ENCODE measurements at regions not wholly inside any gene's neighbourhood (a gene's known extent, or its start where the extent isn't known, plus 50 kb on each side); places are given as distances from the start of the nearest gene placed in this dataset.

GRCh38 chr12:74608231-74608775 is 70.7 kb downstream of the ATXN7L3B start:
- Histone ChIP-seq H3K36me3 (no peaks in the 10 kb centered on the region), H3K9me3 (no peaks in the 10 kb centered on the region), H3K4me1 (no peaks in the 10 kb centered on the region), H3K27ac (no peak overlapping the region), H3K4me3 (no peak overlapping the region), H3K27me3 (peaks cover 0 to 4% of the 10 kb centered on the region in 2 donors)
- TF ChIP-seq, protein P1, sequence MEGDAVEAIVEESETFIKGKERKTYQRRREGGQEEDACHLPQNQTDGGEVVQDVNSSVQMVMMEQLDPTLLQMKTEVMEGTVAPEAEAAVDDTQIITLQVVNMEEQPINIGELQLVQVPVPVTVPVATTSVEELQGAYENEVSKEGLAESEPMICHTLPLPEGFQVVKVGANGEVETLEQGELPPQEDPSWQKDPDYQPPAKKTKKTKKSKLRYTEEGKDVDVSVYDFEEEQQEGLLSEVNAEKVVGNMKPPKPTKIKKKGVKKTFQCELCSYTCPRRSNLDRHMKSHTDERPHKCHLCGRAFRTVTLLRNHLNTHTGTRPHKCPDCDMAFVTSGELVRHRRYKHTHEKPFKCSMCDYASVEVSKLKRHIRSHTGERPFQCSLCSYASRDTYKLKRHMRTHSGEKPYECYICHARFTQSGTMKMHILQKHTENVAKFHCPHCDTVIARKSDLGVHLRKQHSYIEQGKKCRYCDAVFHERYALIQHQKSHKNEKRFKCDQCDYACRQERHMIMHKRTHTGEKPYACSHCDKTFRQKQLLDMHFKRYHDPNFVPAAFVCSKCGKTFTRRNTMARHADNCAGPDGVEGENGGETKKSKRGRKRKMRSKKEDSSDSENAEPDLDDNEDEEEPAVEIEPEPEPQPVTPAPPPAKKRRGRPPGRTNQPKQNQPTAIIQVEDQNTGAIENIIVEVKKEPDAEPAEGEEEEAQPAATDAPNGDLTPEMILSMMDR (IDR thresholded peaks at IDR 0.05), result no peak
- TF ChIP-seq POLR2A (IDR thresholded peaks at IDR 0.05), result no peak
- intact Hi-C loops (cut with DNase I; ENCODE audit: low total_unique reads), result no loop called here
- DNase-seq, result no peak

DNA sequence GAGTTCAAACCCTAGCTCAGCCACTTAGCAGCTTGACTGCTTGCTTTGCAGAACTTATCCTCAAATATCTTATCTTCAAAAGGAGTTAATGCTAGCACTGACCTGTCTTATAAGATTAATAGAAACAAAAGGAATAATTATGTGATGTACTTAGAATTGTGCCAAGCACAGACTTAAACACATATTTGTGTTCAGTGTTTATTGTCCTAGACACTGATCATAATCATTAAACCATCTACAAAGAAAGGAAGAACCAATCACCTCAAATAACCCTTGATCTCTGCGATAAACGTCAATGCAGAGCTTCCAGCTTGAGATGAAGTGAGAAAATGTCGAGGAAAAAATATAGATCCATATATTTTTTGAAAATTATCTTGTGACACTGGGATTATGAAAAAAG is 73.1 kb downstream of the ATXN7L3B start:
- intact Hi-C loops (cut with DNase I; ENCODE audit: low total_unique reads), result no loop called here
- DNase-seq, result no peak
- Histone ChIP-seq H3K9me3 (no peaks in the 10 kb centered on the region), H3K27ac (no peak overlapping the region), H3K36me3 (no peaks in the 10 kb centered on the region), H3K4me1 (no peaks in the 10 kb centered on the region), H3K27me3 (peaks cover 0 to 4% of the 10 kb centered on the region in 2 donors), H3K4me3 (no peak overlapping the region)
- TF ChIP-seq, protein P1 (IDR thresholded peaks at IDR 0.05), result no peak
- TF ChIP-seq POLR2A (IDR thresholded peaks at IDR 0.05), result no peak

DNA sequence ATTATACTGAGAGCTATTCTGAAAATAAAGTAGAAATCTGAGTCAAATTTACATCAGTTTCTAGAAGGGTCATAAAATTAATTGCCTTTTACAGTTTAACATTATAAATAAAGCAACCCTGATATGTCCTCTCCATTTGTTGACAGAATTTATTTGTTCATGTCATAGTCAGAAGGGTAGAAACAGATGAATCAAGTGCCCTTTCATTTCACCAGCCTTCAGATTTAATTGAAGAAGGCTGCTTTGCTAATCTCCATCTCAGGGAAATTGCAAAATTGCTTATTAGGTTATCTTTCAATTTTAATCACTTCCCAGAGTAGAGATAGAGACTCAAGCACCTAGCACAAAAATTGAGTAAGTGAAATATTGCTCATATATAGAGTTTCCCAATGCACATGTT is 76.8 kb downstream of the ATXN7L3B start:
- H3K27ac ChIP-seq, result no peak overlapping the region
- no peaks in the 10 kb centered on the region for H3K4me1 ChIP-seq
- no peaks in the 10 kb centered on the region for H3K36me3 ChIP-seq
- H3K9me3 ChIP-seq, result no peaks in the 10 kb centered on the region
- H3K4me3 ChIP-seq, result no peak overlapping the region
- DNase-seq, result no peak
- no peak for TF ChIP-seq POLR2A (IDR thresholded peaks at IDR 0.05)
- TF ChIP-seq, protein P1 (IDR thresholded peaks at IDR 0.05), result no peak
- intact Hi-C loops (cut with DNase I; ENCODE audit: low total_unique reads), result no loop called here
- H3K27me3 ChIP-seq, result peaks cover 0 to 4% of the 10 kb centered on the region in 2 donors

- no peak overlapping the region for H3K4me3 ChIP-seq
- no peak overlapping the region for H3K27ac ChIP-seq
- H3K4me1 ChIP-seq, result no peaks in the 10 kb centered on the region
- H3K9me3 ChIP-seq, result no peaks in the 10 kb centered on the region
- H3K36me3 ChIP-seq, result no peaks in the 10 kb centered on the region
- H3K27me3 ChIP-seq, result no peaks in the 10 kb centered on the region
- TF ChIP-seq POLR2A (IDR thresholded peaks at IDR 0.05), result no peak
- TF ChIP-seq, protein P1 (IDR thresholded peaks at IDR 0.05), result no peak
- intact Hi-C loops (cut with DNase I; ENCODE audit: low total_unique reads), result no loop called here
- no peak for DNase-seq
Observed at GRCh38 chr12:74619084-74619483, 81.4 kb downstream of the ATXN7L3B start.

DNA sequence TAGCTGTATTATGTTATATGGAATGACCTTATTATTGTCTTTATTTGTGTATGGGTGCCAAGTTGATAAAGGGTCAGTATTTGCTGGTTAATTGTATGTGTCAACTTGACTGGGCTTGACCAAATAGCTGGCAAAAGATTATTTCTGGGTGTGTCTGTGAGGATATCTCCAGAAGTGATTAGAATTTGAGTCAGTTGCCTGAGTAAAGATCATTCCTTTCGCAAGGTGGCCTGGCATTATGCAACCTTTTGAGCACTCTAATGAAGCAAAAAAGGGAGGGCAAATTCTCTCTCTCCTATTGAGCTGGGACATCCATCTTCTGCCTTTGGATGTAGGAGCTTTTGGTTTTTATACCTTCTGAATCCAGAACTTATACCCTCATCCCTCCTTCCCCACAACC is 82.2 kb downstream of the ATXN7L3B start:
- no peak for TF ChIP-seq POLR2A (IDR thresholded peaks at IDR 0.05)
- TF ChIP-seq, protein P1 (IDR thresholded peaks at IDR 0.05), result no peak
- Histone ChIP-seq H3K9me3 (no peaks in the 10 kb centered on the region), H3K4me1 (no peaks in the 10 kb centered on the region), H3K27ac (no peak overlapping the region), H3K36me3 (no peaks in the 10 kb centered on the region), H3K4me3 (no peak overlapping the region), H3K27me3 (no peaks in the 10 kb centered on the region)
- DNase-seq, result no peak
- intact Hi-C loops (cut with DNase I; ENCODE audit: low total_unique reads), result no loop called here
